Fibroblast of lung (primary cell): ENCODE measurements at regions not wholly inside any gene's neighbourhood (a gene's known extent, or its start where the extent isn't known, plus 50 kb on each side); places are given as distances from the start of the nearest gene placed in this dataset.

Experiments
- CTCF ChIP-seq, 2 donors: IDR thresholded peaks in 1 of 2; conservative IDR thresholded peaks in 1 of 2; 1 replicate in 1 of 2; 2 replicates in 1 of 2; pipeline ENCODE4 v1.5.1; 2011 to 2012; ENCODE audit warnings: low read length in 2 of 2, control low read depth in 1 of 2, inconsistent platforms in 1 of 2, low read depth in 1 of 2, mild to moderate bottlenecking in 1 of 2
- EZH2 ChIP-seq: IDR thresholded peaks from 2 replicates; pipeline ENCODE4 v1.5.1; 2012; ENCODE audit warnings: low read length, control low read depth, mild to moderate bottlenecking; ENCODE audit errors: missing control alignments

GRCh38 chr18:66138642-66139041 lies 387.8 kb downstream of the CDH7 start:
- TF ChIP-seq CTCF (conservative IDR thresholded peaks at IDR 0.05 in 1 of 2, IDR thresholded peaks at IDR 0.05 in 1 of 2; ENCODE audit: low read depth in 1 of 2, low read length in 2 of 2), result no peak
- TF ChIP-seq EZH2, result no peak
